Cardiac fibroblast (primary cell): ENCODE measurements at regions not wholly inside any gene's neighbourhood (a gene's known extent, or its start where the extent isn't known, plus 50 kb on each side); places are given as distances from the start of the nearest gene placed in this dataset.

Experiments used
- DNase-seq, 2 donors: peaks; one replicate each; pipeline versions ENCODE4 v3.0.0 to v3.0.0-alpha.2; 2010; ENCODE audit warnings: low read depth in 2 of 2
- H3K4me3 ChIP-seq, 2 donors: replicated peaks in 1 of 2; 1 replicate in 1 of 2; 2 replicates in 1 of 2; pipeline ENCODE4 v1.5.1; 2011; ENCODE audit warnings: low read depth in 2 of 2, low read length in 2 of 2, mild to moderate bottlenecking in 2 of 2, moderate library complexity in 1 of 2
- CTCF ChIP-seq: IDR thresholded peaks from one replicate; pipeline ENCODE4 v1.5.1; 2011; ENCODE audit warnings: low read depth, mild to moderate bottlenecking, low read length, inconsistent platforms

- no peak for DNase-seq
- no peak overlapping the region for H3K4me3 ChIP-seq
- no peak for TF ChIP-seq CTCF
Measured at GRCh38 chr3:79979990-79980389, 212.2 kb upstream of the ROBO1 start.

- H3K4me3 ChIP-seq: no peak overlapping the region
- peak in 1 of 2 donors; percentile 65 for DNase-seq
- no peak for TF ChIP-seq CTCF
Measured at GRCh38 chr3:79976466-79976865, 208.7 kb upstream of the ROBO1 start.

- no peak for TF ChIP-seq CTCF
- no peak overlapping the region for H3K4me3 ChIP-seq
- DNase-seq: peak; percentile 27 to 31
Measured at GRCh38 chr3:79973917-79974595, 206.3 kb upstream of the ROBO1 start.

GRCh38 chr3:79973482-79973881 lies 205.7 kb upstream of the ROBO1 start:
- DNase-seq: peak in 1 of 2 donors; percentile 22
- TF ChIP-seq CTCF: no peak
- H3K4me3 ChIP-seq: no peak overlapping the region

GRCh38 chr3:79968418-79968817 lies 200.6 kb upstream of the ROBO1 start:
- no peak for DNase-seq
- no peak overlapping the region for H3K4me3 ChIP-seq
- TF ChIP-seq CTCF: no peak

GRCh38 chr3:79960594-79960993 lies 192.8 kb upstream of the ROBO1 start:
- no peak overlapping the region for H3K4me3 ChIP-seq
- DNase-seq: peak in 1 of 2 donors; percentile 20
- TF ChIP-seq CTCF: no peak

- no peak for DNase-seq
- H3K4me3 ChIP-seq: no peak overlapping the region
- no peak for TF ChIP-seq CTCF
Measured at GRCh38 chr3:79957066-79957465, 189.3 kb upstream of the ROBO1 start.
